Mesenchymal stem cell (in vitro differentiated cells and primary cell): ENCODE measurements at regions not wholly inside any gene's neighbourhood (a gene's known extent, or its start where the extent isn't known, plus 50 kb on each side); places are given as distances from the start of the nearest gene placed in this dataset.

Source experiments
- DNase-seq: peaks from one replicate; pipeline ENCODE4 v3.0.0-alpha.2; 2013
- H2AFZ ChIP-seq: one replicate; pipeline ENCODE4 v1.6.1; 2013; ENCODE audit warnings: low read depth, mild to moderate bottlenecking, control low read depth, inconsistent platforms, low read length, moderate library complexity
- H2AK5ac ChIP-seq: 2 replicates; pipeline ENCODE4 v1.6.1; 2013; ENCODE audit warnings: low read length, moderate library complexity, mild to moderate bottlenecking, inconsistent platforms; ENCODE audit not compliant: severe bottlenecking
- H2BK120ac ChIP-seq: one replicate; pipeline ENCODE4 v1.6.1; 2013; ENCODE audit warnings: low read depth, mild to moderate bottlenecking, inconsistent platforms, low read length, moderate library complexity
- H2BK12ac ChIP-seq, 2 experiments: one replicate each; pipeline ENCODE4 v1.6.1; 2013; ENCODE audit warnings: inconsistent platforms in 2 of 2, low read length in 2 of 2, mild to moderate bottlenecking in 2 of 2, moderate library complexity in 2 of 2, control low read depth in 1 of 2
- H2BK15ac ChIP-seq: one replicate; pipeline ENCODE4 v1.6.1; 2013; ENCODE audit warnings: mild to moderate bottlenecking, low read depth, inconsistent platforms; ENCODE audit not compliant: poor library complexity, severe bottlenecking
- H2BK5ac ChIP-seq: 2 replicates; pipeline ENCODE4 v1.6.1; 2013; ENCODE audit warnings: low read depth, mild to moderate bottlenecking, low read length, control low read depth, inconsistent platforms; ENCODE audit not compliant: poor library complexity, severe bottlenecking
- H3K14ac ChIP-seq, 2 experiments: one replicate each; pipeline ENCODE4 v1.6.1; 2013; ENCODE audit warnings: inconsistent platforms in 2 of 2, low read length in 2 of 2, control low read depth in 1 of 2, mild to moderate bottlenecking in 1 of 2, moderate library complexity in 1 of 2
- H3K18ac ChIP-seq, 2 experiments: one replicate each; pipeline ENCODE4 v1.6.1; 2013; ENCODE audit warnings: inconsistent platforms in 2 of 2, low read length in 2 of 2, control low read depth in 1 of 2, low read depth in 1 of 2, mild to moderate bottlenecking in 1 of 2
- H3K23ac ChIP-seq, 2 experiments: one replicate each; pipeline ENCODE4 v1.6.1; 2013; ENCODE audit warnings: inconsistent platforms in 2 of 2, low read length in 2 of 2, mild to moderate bottlenecking in 2 of 2, moderate library complexity in 2 of 2, control low read depth in 1 of 2
- H3K27ac ChIP-seq: 2 replicates; pipeline ENCODE4 v1.5.1; 2013; ENCODE audit warnings: mild to moderate bottlenecking, moderate library complexity, low read length, control low read depth, inconsistent platforms; ENCODE audit not compliant: poor library complexity, severe bottlenecking
- H3K27me3 ChIP-seq, 2 experiments: 2 replicates each; pipeline versions ENCODE4 v1.6.1 to v1.7.0; 2013; ENCODE audit warnings: low read length in 2 of 2, mild to moderate bottlenecking in 2 of 2, moderate library complexity in 2 of 2, control low read depth in 1 of 2, inconsistent platforms in 1 of 2; ENCODE audit not compliant: control insufficient read depth in 1 of 2, insufficient read depth in 1 of 2
- H3K36me3 ChIP-seq, 2 experiments: 2 replicates each; pipeline versions ENCODE4 v1.6.1 to v1.7.0; 2013; ENCODE audit warnings: low read length in 2 of 2, control low read depth in 1 of 2, inconsistent platforms in 1 of 2, low read depth in 1 of 2, mild to moderate bottlenecking in 1 of 2; ENCODE audit not compliant: insufficient read depth in 2 of 2, control insufficient read depth in 1 of 2
- H3K4ac ChIP-seq, 2 experiments: one replicate each; pipeline ENCODE4 v1.6.1; 2013; ENCODE audit warnings: inconsistent platforms in 2 of 2, low read length in 2 of 2, mild to moderate bottlenecking in 2 of 2, moderate library complexity in 2 of 2, control low read depth in 1 of 2, low read depth in 1 of 2
- H3K4me1 ChIP-seq: 2 replicates; pipeline ENCODE4 v1.6.1; 2013; ENCODE audit warnings: low read depth, low read length, control low read depth; ENCODE audit not compliant: control insufficient read depth, insufficient read depth
- H3K4me2 ChIP-seq: 2 replicates; pipeline ENCODE4 v1.6.1; 2013; ENCODE audit warnings: low read length, mild to moderate bottlenecking, inconsistent platforms; ENCODE audit not compliant: poor library complexity, severe bottlenecking
- H3K4me3 ChIP-seq, 2 experiments: 2 replicates each; pipeline versions ENCODE4 v1.5.1 to v1.7.0; 2013; ENCODE audit warnings: low read length in 2 of 2, mild to moderate bottlenecking in 2 of 2, control low read depth in 1 of 2, low read depth in 1 of 2; ENCODE audit not compliant: insufficient read depth in 1 of 2
- H3K79me1 ChIP-seq: replicated peaks from 2 replicates; pipeline ENCODE4 v1.6.1; 2013; ENCODE audit warnings: mild to moderate bottlenecking, control low read depth, low read length, inconsistent platforms; ENCODE audit not compliant: poor library complexity, severe bottlenecking
- H3K9ac ChIP-seq: 2 replicates; pipeline ENCODE4 v1.7.0; 2013; ENCODE audit warnings: mild to moderate bottlenecking, low read length, moderate library complexity
- H3K9me3 ChIP-seq: 2 replicates; pipeline ENCODE4 v1.7.0; 2013; ENCODE audit warnings: mild to moderate bottlenecking, low read length; ENCODE audit not compliant: control insufficient read depth
- H4K8ac ChIP-seq: one replicate; pipeline ENCODE4 v1.6.1; 2013; ENCODE audit warnings: inconsistent platforms, mild to moderate bottlenecking, low read length, moderate library complexity
- H4K91ac ChIP-seq: one replicate; pipeline ENCODE4 v1.6.1; 2013; ENCODE audit warnings: mild to moderate bottlenecking, low read length, inconsistent platforms
- WGBS: methylation state at CpG from one replicate; pipeline ENCODE4 v1.1.7; 2013; ENCODE audit warnings: mixed read lengths; 5-methylcytosine and 5-hydroxymethylcytosine counted together

GRCh38 chr7:155138204-155138603 is 68.1 kb downstream of the HTR5A start:
- H2BK5ac ChIP-seq = no peak overlapping the region
- H3K27ac ChIP-seq = no peak overlapping the region
- WGBS = 71% methylated on average over 3 of the region's 4 CpGs
- no peak overlapping the region for H2BK12ac ChIP-seq
- H3K4me1 ChIP-seq = no peaks in the 10 kb centered on the region
- H3K79me1 ChIP-seq = no peaks in the 10 kb centered on the region
- H2BK15ac ChIP-seq = no peak overlapping the region
- no peak overlapping the region for H3K23ac ChIP-seq
- no peak for DNase-seq
- no peak overlapping the region for H3K14ac ChIP-seq
- H3K9ac ChIP-seq = no peak overlapping the region
- H2BK120ac ChIP-seq = no peak overlapping the region
- H2AFZ ChIP-seq = no peak overlapping the region
- H2AK5ac ChIP-seq = no peak overlapping the region
- no peak overlapping the region for H3K4me2 ChIP-seq
- H3K4me3 ChIP-seq = no peak overlapping the region
- peaks cover 0 to 20% of the 10 kb centered on the region in 2 experiments for H3K27me3 ChIP-seq
- H3K4ac ChIP-seq = no peak overlapping the region
- H3K36me3 ChIP-seq = no peaks in the 10 kb centered on the region
- no peak overlapping the region for H4K91ac ChIP-seq
- no peak overlapping the region for H4K8ac ChIP-seq
- H3K9me3 ChIP-seq = no peaks in the 10 kb centered on the region
- H3K18ac ChIP-seq = no peak overlapping the region

- Histone ChIP-seq H3K4me3 (no peak overlapping the region), H2BK15ac (no peak overlapping the region), H3K27ac (no peak overlapping the region), H3K27me3 (peaks cover 0 to 24% of the 10 kb centered on the region in 2 experiments), H4K8ac (no peak overlapping the region), H3K4me1 (no peaks in the 10 kb centered on the region), H3K23ac (no peak overlapping the region), H3K4me2 (no peak overlapping the region), H3K36me3 (no peaks in the 10 kb centered on the region), H4K91ac (no peak overlapping the region), H3K14ac (no peak overlapping the region), H3K18ac (no peak overlapping the region), H2AK5ac (no peak overlapping the region), H3K79me1 (no peaks in the 10 kb centered on the region), H3K4ac (no peak overlapping the region), H3K9me3 (no peaks in the 10 kb centered on the region), H2BK120ac (no peak overlapping the region), H2AFZ (no peak overlapping the region), H2BK12ac (no peak overlapping the region), H2BK5ac (no peak overlapping the region), H3K9ac (no peak overlapping the region)
- 18% methylated on average over 5 of the region's 5 CpGs for WGBS
- no peak for DNase-seq
Observed at GRCh38 chr7:155141562-155141961, 71.4 kb downstream of the HTR5A start.

GRCh38 chr7:155143381-155143780 is 73.3 kb downstream of the HTR5A start:
- H3K4me3 ChIP-seq = no peak overlapping the region
- H3K9ac ChIP-seq = no peak overlapping the region
- no peak overlapping the region for H3K4ac ChIP-seq
- H3K23ac ChIP-seq = no peak overlapping the region
- no peak overlapping the region for H3K18ac ChIP-seq
- 82% methylated on average over 8 of the region's 9 CpGs for WGBS
- H3K14ac ChIP-seq = no peak overlapping the region
- no peak overlapping the region for H2BK15ac ChIP-seq
- no peak overlapping the region for H2BK12ac ChIP-seq
- no peak overlapping the region for H3K4me2 ChIP-seq
- H4K8ac ChIP-seq = no peak overlapping the region
- H3K27ac ChIP-seq = no peak overlapping the region
- H2BK5ac ChIP-seq = no peak overlapping the region
- H3K9me3 ChIP-seq = no peaks in the 10 kb centered on the region
- no peaks in the 10 kb centered on the region for H3K4me1 ChIP-seq
- no peak overlapping the region for H2AK5ac ChIP-seq
- H3K79me1 ChIP-seq = no peaks in the 10 kb centered on the region
- no peak for DNase-seq
- no peaks in the 10 kb centered on the region for H3K36me3 ChIP-seq
- no peak overlapping the region for H4K91ac ChIP-seq
- no peak overlapping the region for H2AFZ ChIP-seq
- no peak overlapping the region for H2BK120ac ChIP-seq
- H3K27me3 ChIP-seq = peaks cover 0 to 24% of the 10 kb centered on the region in 2 experiments

- no peak for DNase-seq
- Histone ChIP-seq H3K27ac (no peak overlapping the region), H3K36me3 (no peaks in the 10 kb centered on the region), H2BK5ac (no peak overlapping the region), H3K18ac (no peak overlapping the region), H3K4me1 (no peaks in the 10 kb centered on the region), H4K91ac (no peak overlapping the region), H3K9ac (no peak overlapping the region), H2AFZ (no peak overlapping the region), H2BK12ac (no peak overlapping the region), H3K14ac (no peak overlapping the region), H3K4ac (no peak overlapping the region), H2BK15ac (no peak overlapping the region), H3K4me2 (no peak overlapping the region), H3K79me1 (no peaks in the 10 kb centered on the region), H3K9me3 (no peaks in the 10 kb centered on the region), H3K23ac (no peak overlapping the region), H4K8ac (no peak overlapping the region), H2AK5ac (no peak overlapping the region), H3K4me3 (no peak overlapping the region), H2BK120ac (no peak overlapping the region), H3K27me3 (peaks cover 0 to 24% of the 10 kb centered on the region in 2 experiments)
- WGBS = 72% methylated on average over 6 of the region's 6 CpGs
Observed at GRCh38 chr7:155144371-155144770, 74.2 kb downstream of the HTR5A start.
